ENCODE measurements at regions not wholly inside any gene's neighbourhood (a gene's known extent, or its start where the extent isn't known, plus 50 kb on each side); places are given as distances from the start of the nearest gene placed in this dataset.
"Not testable (repeated sequence)": the region's sequence is repeated elsewhere in the genome, so short reads cannot be mapped to it uniquely, and the experiment has no call there.

GRCh38 chr4:131304686-131305085 is 1844.4 kb upstream of the PCDH10 start:
- no peak overlapping the region for H3K4me3 Mint-ChIP-seq
- no peak for DNase-seq
- ChIA-PET POLR2A (no interaction called here), CTCF (no interaction called here)
- H3K9me3 Mint-ChIP-seq (ENCODE audit: low read depth), result peaks cover 15% of the 10 kb centered on the region
- H3K27ac Mint-ChIP-seq, result no peak overlapping the region
- H3K36me3 Mint-ChIP-seq (ENCODE audit: low read depth), result no peaks in the 10 kb centered on the region
- H3K4me1 Mint-ChIP-seq, result no peaks in the 10 kb centered on the region
- intact Hi-C loops (cut with DNase I, micrococcal nuclease), result no loop called here
- ATAC-seq, result no peak
- H3K27me3 Mint-ChIP-seq, result no peaks in the 10 kb centered on the region

GRCh38 chr4:131309628-131310027 is 1839.5 kb upstream of the PCDH10 start:
- intact Hi-C loops (cut with DNase I, micrococcal nuclease), result no loop called here
- POLR2A ChIA-PET, result no interaction called here

GRCh38 chr4:131316086-131316485 is 1833.0 kb upstream of the PCDH10 start:
- intact Hi-C loops (cut with DNase I, micrococcal nuclease), result no loop called here
- Mint-ChIP-seq H3K27me3 (no peaks in the 10 kb centered on the region), H3K9me3 (ENCODE audit: low read depth) (peaks cover 4% of the 10 kb centered on the region), H3K4me1 (no peaks in the 10 kb centered on the region), H3K4me3 (no peak overlapping the region), H3K36me3 (ENCODE audit: low read depth) (no peaks in the 10 kb centered on the region), H3K27ac (no peak overlapping the region)
- no peak for ATAC-seq
- POLR2A ChIA-PET, result no interaction called here
- CTCF ChIA-PET, result no interaction called here
- DNase-seq, result no peak

More at GRCh38 chr4:131309628-131310027, 1839.5 kb upstream of the PCDH10 start:
- CTCF ChIA-PET, result no interaction called here
- DNase-seq (no peak), ATAC-seq (no peak)
- H3K4me1 Mint-ChIP-seq, result no peaks in the 10 kb centered on the region
- H3K27ac Mint-ChIP-seq, result no peak overlapping the region
- H3K4me3 Mint-ChIP-seq, result no peak overlapping the region
- H3K36me3 Mint-ChIP-seq (ENCODE audit: low read depth), result no peaks in the 10 kb centered on the region
- no peaks in the 10 kb centered on the region for H3K27me3 Mint-ChIP-seq
- H3K9me3 Mint-ChIP-seq (ENCODE audit: low read depth), result peaks cover 2% of the 10 kb centered on the region

- H3K4me3 Mint-ChIP-seq, result no peak overlapping the region
- POLR2A ChIA-PET, result no interaction called here
- H3K4me1 Mint-ChIP-seq, result no peaks in the 10 kb centered on the region
These were observed 1811.2 kb upstream of the PCDH10 start for GRCh38 chr4:131337936-131338335.

GRCh38 chr4:131339137-131339536 is 1810.0 kb upstream of the PCDH10 start:
- no peak for DNase-seq
- ChIA-PET POLR2A (no interaction called here), CTCF (interaction anchor here (0.8 kb wide), 1 partner anchor 12 kb away, joined by 4 read pairs; no protein-coding TSS in a partner anchor)
- Mint-ChIP-seq H3K4me1 (no peaks in the 10 kb centered on the region), H3K4me3 (no peak overlapping the region), H3K27ac (no peak overlapping the region), H3K9me3 (ENCODE audit: low read depth) (no peaks in the 10 kb centered on the region), H3K36me3 (ENCODE audit: low read depth) (no peaks in the 10 kb centered on the region), H3K27me3 (no peaks in the 10 kb centered on the region)
- no peak for ATAC-seq
- intact Hi-C loops (cut with DNase I, micrococcal nuclease), result no loop called here

More at GRCh38 chr4:131337936-131338335, 1811.2 kb upstream of the PCDH10 start:
- Mint-ChIP-seq H3K27me3 (no peaks in the 10 kb centered on the region), H3K27ac (no peak overlapping the region), H3K36me3 (ENCODE audit: low read depth) (no peaks in the 10 kb centered on the region), H3K9me3 (ENCODE audit: low read depth) (no peaks in the 10 kb centered on the region)
- CTCF ChIA-PET, result no interaction called here
- no peak for ATAC-seq
- no peak for DNase-seq
- intact Hi-C loops (cut with DNase I, micrococcal nuclease), result no loop called here

- no peaks in the 10 kb centered on the region for H3K4me1 Mint-ChIP-seq
- H3K9me3 Mint-ChIP-seq (ENCODE audit: low read depth), result no peaks in the 10 kb centered on the region
- intact Hi-C loops (cut with DNase I, micrococcal nuclease), result no loop called here
- H3K4me3 Mint-ChIP-seq, result no peak overlapping the region
- DNase-seq (no peak), ATAC-seq (no peak)
- H3K27me3 Mint-ChIP-seq, result no peaks in the 10 kb centered on the region
- CTCF ChIA-PET, result no interaction called here
- no peaks in the 10 kb centered on the region for H3K36me3 Mint-ChIP-seq (ENCODE audit: low read depth)
- H3K27ac Mint-ChIP-seq, result no peak overlapping the region
- POLR2A ChIA-PET, result no interaction called here
These were observed 1804.3 kb upstream of the PCDH10 start for GRCh38 chr4:131344761-131345160.

GRCh38 chr4:131347816-131348215 is 1801.3 kb upstream of the PCDH10 start:
- CTCF ChIA-PET, result no interaction called here
- Mint-ChIP-seq H3K4me1 (no peaks in the 10 kb centered on the region), H3K36me3 (ENCODE audit: low read depth) (no peaks in the 10 kb centered on the region), H3K27me3 (no peaks in the 10 kb centered on the region), H3K27ac (no peak overlapping the region), H3K4me3 (no peak overlapping the region), H3K9me3 (ENCODE audit: low read depth) (peaks cover 6% of the 10 kb centered on the region)
- ATAC-seq (no peak), DNase-seq (no peak)
- intact Hi-C loops (cut with DNase I, micrococcal nuclease), result no loop called here
- POLR2A ChIA-PET, result no interaction called here

GRCh38 chr4:131348263-131348662 is 1800.8 kb upstream of the PCDH10 start:
- CTCF ChIA-PET, result no interaction called here
- no peak overlapping the region for H3K4me3 Mint-ChIP-seq
- H3K27ac Mint-ChIP-seq, result no peak overlapping the region
- no peaks in the 10 kb centered on the region for H3K36me3 Mint-ChIP-seq (ENCODE audit: low read depth)
- H3K27me3 Mint-ChIP-seq, result no peaks in the 10 kb centered on the region
- ATAC-seq, result no peak
- intact Hi-C loops (cut with DNase I, micrococcal nuclease), result no loop called here
- peaks cover 8% of the 10 kb centered on the region for H3K9me3 Mint-ChIP-seq (ENCODE audit: low read depth)
- DNase-seq, result no peak
- POLR2A ChIA-PET, result no interaction called here
- H3K4me1 Mint-ChIP-seq, result no peaks in the 10 kb centered on the region

- H3K36me3 Mint-ChIP-seq (ENCODE audit: low read depth); H3K27ac Mint-ChIP-seq; intact Hi-C loops (cut with DNase I, micrococcal nuclease); H3K4me3 Mint-ChIP-seq; DNase-seq; H3K4me1 Mint-ChIP-seq; H3K27me3 Mint-ChIP-seq; POLR2A ChIA-PET; CTCF ChIA-PET; ATAC-seq: not testable (repeated sequence)
- H3K9me3 Mint-ChIP-seq (ENCODE audit: low read depth), result peaks cover 12% of the 10 kb centered on the region
These were observed 1796.7 kb upstream of the PCDH10 start for GRCh38 chr4:131352371-131352770.

GRCh38 chr4:131366714-131367113 is 1782.4 kb upstream of the PCDH10 start:
- H3K36me3 Mint-ChIP-seq (ENCODE audit: low read depth), result no peaks in the 10 kb centered on the region
- intact Hi-C loops (cut with DNase I, micrococcal nuclease), result no loop called here
- no peaks in the 10 kb centered on the region for H3K4me1 Mint-ChIP-seq
- H3K4me3 Mint-ChIP-seq, result no peak overlapping the region
- ChIA-PET POLR2A (no interaction called here), CTCF (interaction anchor here (0.7 kb wide), 1 partner anchor 1923 kb away, joined by 3 read pairs; no protein-coding TSS in a partner anchor)
- DNase-seq, result no peak
- no peak for ATAC-seq
- no peak overlapping the region for H3K27ac Mint-ChIP-seq
- no peaks in the 10 kb centered on the region for H3K27me3 Mint-ChIP-seq
- no peaks in the 10 kb centered on the region for H3K9me3 Mint-ChIP-seq (ENCODE audit: low read depth)

GRCh38 chr4:131367441-131367840 is 1781.7 kb upstream of the PCDH10 start:
- no peaks in the 10 kb centered on the region for H3K27me3 Mint-ChIP-seq
- ChIA-PET CTCF (no interaction called here), POLR2A (no interaction called here)

GRCh38 chr4:131370846-131371245 is 1778.2 kb upstream of the PCDH10 start:
- H3K36me3 Mint-ChIP-seq (ENCODE audit: low read depth), result no peaks in the 10 kb centered on the region
- CTCF ChIA-PET, result no interaction called here
- no peak overlapping the region for H3K27ac Mint-ChIP-seq
- ATAC-seq (no peak), DNase-seq (no peak)
- POLR2A ChIA-PET, result no interaction called here
- intact Hi-C loops (cut with DNase I, micrococcal nuclease), result no loop called here
- peaks cover 5% of the 10 kb centered on the region for H3K9me3 Mint-ChIP-seq (ENCODE audit: low read depth)
- H3K4me3 Mint-ChIP-seq, result no peak overlapping the region
- H3K4me1 Mint-ChIP-seq, result no peaks in the 10 kb centered on the region
- H3K27me3 Mint-ChIP-seq, result no peaks in the 10 kb centered on the region

More at GRCh38 chr4:131367441-131367840, 1781.7 kb upstream of the PCDH10 start:
- Mint-ChIP-seq H3K27ac (no peak overlapping the region), H3K4me3 (no peak overlapping the region), H3K36me3 (ENCODE audit: low read depth) (no peaks in the 10 kb centered on the region), H3K4me1 (no peaks in the 10 kb centered on the region), H3K9me3 (ENCODE audit: low read depth) (peaks cover 5% of the 10 kb centered on the region)
- DNase-seq, result no peak
- no peak for ATAC-seq
- intact Hi-C loops (cut with DNase I, micrococcal nuclease), result no loop called here

- H3K27me3 Mint-ChIP-seq, result no peaks in the 10 kb centered on the region
- no peak overlapping the region for H3K27ac Mint-ChIP-seq
- ChIA-PET CTCF (no interaction called here), POLR2A (no interaction called here)
- no peak for DNase-seq
- peaks cover 10% of the 10 kb centered on the region for H3K9me3 Mint-ChIP-seq (ENCODE audit: low read depth)
- no peaks in the 10 kb centered on the region for H3K4me1 Mint-ChIP-seq
- H3K36me3 Mint-ChIP-seq (ENCODE audit: low read depth), result no peaks in the 10 kb centered on the region
- intact Hi-C loops (cut with DNase I, micrococcal nuclease), result no loop called here
- no peak overlapping the region for H3K4me3 Mint-ChIP-seq
- ATAC-seq, result no peak
These were observed 1768.0 kb upstream of the PCDH10 start for GRCh38 chr4:131381055-131381454.
